ENCODE measurements at regions not wholly inside any gene's neighbourhood (a gene's known extent, or its start where the extent isn't known, plus 50 kb on each side); places are given as distances from the start of the nearest gene placed in this dataset.

- Histone ChIP-seq H3K4ac (ENCODE audit: low read depth, low read length) (no peak overlapping the region), H3K9ac (ENCODE audit: low read depth, low read length) (no peak overlapping the region), H2AK9ac (replicated peaks; ENCODE audit: low read depth, low read length, poor library complexity) (no peak overlapping the region), H3K4me1 (ENCODE audit: control insufficient read depth, insufficient read depth, low read length) (peaks cover 12% of the 10 kb centered on the region), H3K9me3 (ENCODE audit: control insufficient read depth, insufficient read depth, low read length) (no peaks in the 10 kb centered on the region), H2BK120ac (ENCODE audit: low read depth, low read length) (no peak overlapping the region), H3K56ac (ENCODE audit: extremely low read depth, insufficient read depth, low read length) (no peak overlapping the region), H3K23ac (ENCODE audit: low read depth, low read length) (no peak overlapping the region), H3K79me1 (ENCODE audit: low read depth in 1 of 2, low read length in 2 of 2) (no peaks in the 10 kb centered on the region), H4K5ac (ENCODE audit: low read depth, low read length) (no peak overlapping the region), H2BK15ac (ENCODE audit: low read depth, low read length) (no peak overlapping the region), H3K36me3 (ENCODE audit: control insufficient read depth, insufficient read depth, low read length) (no peaks in the 10 kb centered on the region), H2BK5ac (ENCODE audit: low read depth, low read length, poor library complexity, severe bottlenecking) (peak overlapping the region; percentile 54), H3K27me3 (ENCODE audit: control insufficient read depth, insufficient read depth, low read length) (no peaks in the 10 kb centered on the region), H3K18ac (ENCODE audit: low read depth, low read length) (no peak overlapping the region), H2AFZ (replicated peaks; ENCODE audit: low read length, poor library complexity) (no peak overlapping the region), H3K4me2 (ENCODE audit: low read depth, low read length) (no peak overlapping the region; the same call in 1 of the 2 replicates), H3K14ac (replicated peaks; ENCODE audit: low read depth, low read length) (no peak overlapping the region), H4K91ac (ENCODE audit: insufficient read depth, low read depth, low read length) (no peak overlapping the region), H4K8ac (ENCODE audit: low read depth in 2 of 2, low read length in 2 of 2) (no peak overlapping the region), H3K9me1 (ENCODE audit: insufficient read depth, low read length) (no peaks in the 10 kb centered on the region), H2BK20ac (ENCODE audit: low read depth, low read length) (0 out of 2 replicates have a peak overlapping the region, but pooled peaks have one; percentile 1), H4K20me1 (ENCODE audit: insufficient read depth, low read length) (no peaks in the 10 kb centered on the region), H2AK5ac (ENCODE audit: low read depth, low read length) (no peak overlapping the region), H3K27ac (ENCODE audit: insufficient read depth, low read length) (peak overlapping the region; percentile 11; the same call in 1 of the 2 replicates), H3K4me3 (ENCODE audit: insufficient read depth, low read depth, low read length) (no peak overlapping the region)
- dilution Hi-C loops (cut with HindIII; ENCODE audit: low sequenced_read_pairs, unreplicated experiment) (no loop called here), intact Hi-C loops (cut with micrococcal nuclease) (no loop called here), in situ Hi-C loops (cut with MboI; ENCODE audit: low sequenced_read_pairs) (loop anchor here (25.0 kb wide), 2 partner anchors 461 to 1714 kb away; no protein-coding TSS in a partner anchor)
- no CpG with 5 or more reads among the region's 2 CpGs for WGBS, 2 experiments (ENCODE audit: extremely low coverage in 2 of 2, insufficient read length in 1 of 2)
- peak; percentile 70 for ATAC-seq (ENCODE audit: low read depth)
- no TSS peak for BruUV-seq (replicated peaks)
- TF ChIP-seq SMC3 (IDR thresholded peaks at IDR 0.05; ENCODE audit: low read depth, low read length), result no peak
- TF ChIP-seq BHLHE40 (IDR thresholded peaks at IDR 0.05; ENCODE audit: low read depth, low read length), result peak; percentile 29; the same call in 1 of the 2 replicates
- TF ChIP-seq FOS (IDR thresholded peaks at IDR 0.05; ENCODE audit: low read depth, low read length), result peak; percentile 95
- TF ChIP-seq CEBPB (IDR thresholded peaks at IDR 0.05; ENCODE audit: low read depth, low read length), result peak; percentile 91
- peak; percentile 74 for TF ChIP-seq RCOR1 (IDR thresholded peaks at IDR 0.05; ENCODE audit: insufficient replicate concordance, low read length)
- TF ChIP-seq RFX5 (IDR thresholded peaks at IDR 0.05; ENCODE audit: low read depth, low read length), result no peak
- ChIA-PET CTCF (no interaction called here), POLR2A (ENCODE audit: unreplicated experiment) (no interaction called here)
- peak; percentile 96 for DNase-seq
Measured at GRCh38 chr4:177573507-177573906, 131.3 kb upstream of the AGA start.

Measured in IMR-90 (cell line).